Activated CD4-positive, alpha-beta memory T cell treated with anti-CD3 and anti-CD28 coated beads for 36 hours (primary cell): ENCODE measurements at regions not wholly inside any gene's neighbourhood (a gene's known extent, or its start where the extent isn't known, plus 50 kb on each side); places are given as distances from the start of the nearest gene placed in this dataset.

Experiments used
- CTCF ChIA-PET: fragments of 350-600 bp; sonication (Branson Sonifier 250); formaldehyde crosslinking; loops from one replicate; lab custom pipeline; 2021; ENCODE audit warnings: antibody characterized with exemption, inconsistent platforms; lab: Charles Lee
- POLR2A ChIA-PET: fragments of 350-600 bp; sonication (Branson Sonifier 250); formaldehyde crosslinking; loops from one replicate; lab custom pipeline; 2021; ENCODE audit warnings: antibody characterized with exemption; lab: Charles Lee
- DNase-seq: peaks from one replicate; pipeline ENCODE4 v3.0.0-alpha.2; 2020
- H3K27ac Mint-ChIP-seq: one replicate; pipeline ENCODE4 v1.8.0; 2021; ENCODE audit warnings: mixed read lengths
- H3K27me3 Mint-ChIP-seq: one replicate; pipeline ENCODE4 v1.8.0; 2021; ENCODE audit warnings: mixed read lengths
- H3K36me3 Mint-ChIP-seq: one replicate; pipeline ENCODE4 v1.8.0; 2021; ENCODE audit warnings: mixed read lengths
- H3K4me1 Mint-ChIP-seq: one replicate; pipeline ENCODE4 v1.8.0; 2021; ENCODE audit warnings: low read depth, mixed read lengths
- H3K4me3 Mint-ChIP-seq: one replicate; pipeline ENCODE4 v1.8.0; 2021; ENCODE audit warnings: mild to moderate bottlenecking, mixed read lengths
- H3K9me3 Mint-ChIP-seq: one replicate; pipeline ENCODE4 v1.8.0; 2021; ENCODE audit warnings: mixed read lengths
- intact Hi-C: fragments of 100-400 bp; cut with micrococcal nuclease; formaldehyde crosslinking; loops from one replicate; pipeline ENCODE4 v1.15.1; 2023

GRCh38 chr13:44068169-44068568, 188.5 kb downstream of the LACC1 start:
- no peak for DNase-seq
- Mint-ChIP-seq H3K27me3 (peaks cover 11% of the 10 kb centered on the region), H3K27ac (no peak overlapping the region), H3K4me3 (no peak overlapping the region), H3K9me3 (peaks cover 14% of the 10 kb centered on the region), H3K4me1 (no peaks in the 10 kb centered on the region), H3K36me3 (no peaks in the 10 kb centered on the region)
- POLR2A ChIA-PET: no interaction called here
- CTCF ChIA-PET: no interaction called here
- intact Hi-C loops: no loop called here

- ChIA-PET POLR2A (no interaction called here), CTCF (no interaction called here)
- Mint-ChIP-seq H3K4me1 (no peaks in the 10 kb centered on the region), H3K27ac (no peak overlapping the region), H3K9me3 (peaks cover 14% of the 10 kb centered on the region), H3K27me3 (peaks cover 11% of the 10 kb centered on the region), H3K4me3 (no peak overlapping the region), H3K36me3 (no peaks in the 10 kb centered on the region)
- DNase-seq: no peak
- intact Hi-C loops: no loop called here
Observed at GRCh38 chr13:44068737-44069136, 189.0 kb downstream of the LACC1 start.

GRCh38 chr13:44072536-44072935, 192.8 kb downstream of the LACC1 start:
- POLR2A ChIA-PET: no interaction called here
- intact Hi-C loops: no loop called here
- Mint-ChIP-seq H3K27me3 (peaks cover 5% of the 10 kb centered on the region), H3K4me1 (no peaks in the 10 kb centered on the region), H3K36me3 (no peaks in the 10 kb centered on the region), H3K27ac (no peak overlapping the region), H3K4me3 (no peak overlapping the region), H3K9me3 (peaks cover 14% of the 10 kb centered on the region)
- CTCF ChIA-PET: no interaction called here
- no peak for DNase-seq

GRCh38 chr13:44074611-44075010, 194.9 kb downstream of the LACC1 start:
- no peak for DNase-seq
- intact Hi-C loops: no loop called here
- POLR2A ChIA-PET: no interaction called here
- CTCF ChIA-PET: no interaction called here
- H3K4me3 Mint-ChIP-seq: no peak overlapping the region
- no peaks in the 10 kb centered on the region for H3K4me1 Mint-ChIP-seq
- H3K27ac Mint-ChIP-seq: no peak overlapping the region
- no peaks in the 10 kb centered on the region for H3K27me3 Mint-ChIP-seq
- peaks cover 14% of the 10 kb centered on the region for H3K9me3 Mint-ChIP-seq
- no peaks in the 10 kb centered on the region for H3K36me3 Mint-ChIP-seq

GRCh38 chr13:44075113-44075512, 195.4 kb downstream of the LACC1 start:
- DNase-seq: no peak
- Mint-ChIP-seq H3K36me3 (no peaks in the 10 kb centered on the region), H3K4me3 (no peak overlapping the region), H3K27ac (no peak overlapping the region), H3K4me1 (no peaks in the 10 kb centered on the region), H3K27me3 (no peaks in the 10 kb centered on the region), H3K9me3 (peaks cover 14% of the 10 kb centered on the region)
- ChIA-PET POLR2A (no interaction called here), CTCF (no interaction called here)
- intact Hi-C loops: no loop called here

- DNase-seq: no peak
- Mint-ChIP-seq H3K27ac (no peak overlapping the region), H3K4me3 (no peak overlapping the region), H3K4me1 (no peaks in the 10 kb centered on the region), H3K36me3 (no peaks in the 10 kb centered on the region), H3K27me3 (no peaks in the 10 kb centered on the region), H3K9me3 (peaks cover 7% of the 10 kb centered on the region)
- intact Hi-C loops: no loop called here
- POLR2A ChIA-PET: no interaction called here
- CTCF ChIA-PET: no interaction called here
Observed at GRCh38 chr13:44078806-44079376, 199.2 kb downstream of the LACC1 start.

DNA sequence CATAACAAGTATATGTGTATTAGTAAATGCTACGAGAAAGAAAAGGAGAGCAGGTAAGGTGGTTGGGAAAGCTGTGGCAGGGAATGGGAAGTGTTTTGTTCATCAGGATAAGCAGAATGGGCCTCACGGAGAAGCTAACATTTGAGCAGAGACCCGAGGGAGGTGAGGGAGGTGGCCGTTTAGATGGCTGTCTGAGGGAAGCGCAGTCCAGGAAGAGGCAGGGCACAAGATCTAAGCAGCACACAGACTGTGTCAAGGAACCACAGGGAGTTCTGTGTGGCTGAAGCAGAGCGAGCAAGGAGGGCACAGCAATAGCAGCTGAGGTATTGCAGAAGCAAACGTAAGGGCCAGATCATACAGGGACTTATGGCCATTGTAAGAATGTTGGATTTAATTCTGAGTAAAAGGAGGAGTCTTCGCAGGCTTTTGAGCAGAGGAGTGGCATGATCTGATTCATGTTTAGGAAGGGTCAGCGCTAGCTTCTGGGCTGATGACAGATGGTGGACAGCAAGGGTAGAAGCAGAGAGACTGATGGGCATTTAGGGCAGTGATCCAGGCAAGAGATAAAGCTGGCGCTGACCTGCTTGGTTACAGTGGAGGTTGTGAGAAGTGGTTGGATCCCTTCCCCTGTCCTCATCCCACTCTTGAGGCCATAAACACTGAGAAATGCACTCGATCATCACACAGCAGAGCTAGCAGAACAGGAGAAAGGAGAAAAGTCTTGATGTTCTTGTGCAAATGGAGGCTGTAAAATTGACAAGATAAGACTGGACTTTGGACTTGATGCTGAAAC, 199.9 kb downstream of the LACC1 start:
- intact Hi-C loops: no loop called here
- no peaks in the 10 kb centered on the region for H3K27me3 Mint-ChIP-seq
- no peaks in the 10 kb centered on the region for H3K36me3 Mint-ChIP-seq
- ChIA-PET CTCF (interaction anchor here (0.7 kb wide), 1 partner anchor 17 kb away, joined by 4 read pairs; no protein-coding TSS in a partner anchor), POLR2A (no interaction called here)
- no peak overlapping the region for H3K4me3 Mint-ChIP-seq
- no peaks in the 10 kb centered on the region for H3K4me1 Mint-ChIP-seq
- no peak overlapping the region for H3K27ac Mint-ChIP-seq
- H3K9me3 Mint-ChIP-seq: peaks cover 7% of the 10 kb centered on the region
- no peak for DNase-seq

- DNase-seq: no peak
- no peak overlapping the region for H3K27ac Mint-ChIP-seq
Observed at GRCh38 chr13:44084146-44084545, 204.4 kb downstream of the LACC1 start.

GRCh38 chr13:44086389-44086788, 206.7 kb downstream of the LACC1 start:
- CTCF ChIA-PET: no interaction called here
- DNase-seq: no peak
- Mint-ChIP-seq H3K9me3 (peaks cover 7% of the 10 kb centered on the region), H3K36me3 (no peaks in the 10 kb centered on the region), H3K4me1 (peaks cover 13% of the 10 kb centered on the region), H3K4me3 (no peak overlapping the region), H3K27me3 (peaks cover 13% of the 10 kb centered on the region), H3K27ac (no peak overlapping the region)
- intact Hi-C loops: no loop called here
- POLR2A ChIA-PET: no interaction called here

More at GRCh38 chr13:44084146-44084545, 204.4 kb downstream of the LACC1 start:
- Mint-ChIP-seq H3K9me3 (peaks cover 7% of the 10 kb centered on the region), H3K36me3 (no peaks in the 10 kb centered on the region), H3K4me3 (no peak overlapping the region), H3K27me3 (peaks cover 13% of the 10 kb centered on the region), H3K4me1 (peaks cover 8% of the 10 kb centered on the region)
- POLR2A ChIA-PET: no interaction called here
- intact Hi-C loops: no loop called here
- CTCF ChIA-PET: no interaction called here

DNA sequence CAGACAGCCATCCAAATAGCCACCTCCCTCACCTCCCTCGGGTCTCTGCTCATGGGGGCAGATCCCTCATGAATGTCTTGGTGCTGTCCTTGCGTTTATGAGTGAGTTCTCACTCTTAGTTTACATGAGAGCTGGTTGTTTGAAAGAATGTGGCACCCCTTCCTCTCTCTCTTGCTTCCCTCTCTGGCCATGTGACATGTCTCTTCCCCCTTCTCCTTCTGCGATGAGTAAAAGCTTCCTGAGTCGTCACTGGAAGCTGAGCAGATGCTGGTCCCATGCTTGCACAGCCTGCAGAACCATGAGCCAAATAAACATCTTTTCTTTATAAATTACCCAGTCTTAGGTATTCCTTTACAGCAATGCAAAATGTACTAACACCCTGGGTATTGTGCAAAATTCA, 208.7 kb downstream of the LACC1 start:
- H3K27ac Mint-ChIP-seq: no peak overlapping the region
- CTCF ChIA-PET: no interaction called here
- no peak for DNase-seq
- POLR2A ChIA-PET: no interaction called here
- intact Hi-C loops: no loop called here
- H3K4me3 Mint-ChIP-seq: no peak overlapping the region
- H3K9me3 Mint-ChIP-seq: no peaks in the 10 kb centered on the region
- peaks cover 13% of the 10 kb centered on the region for H3K4me1 Mint-ChIP-seq
- no peaks in the 10 kb centered on the region for H3K36me3 Mint-ChIP-seq
- peaks cover 13% of the 10 kb centered on the region for H3K27me3 Mint-ChIP-seq

- Mint-ChIP-seq H3K4me1 (peaks cover 13% of the 10 kb centered on the region), H3K27me3 (peaks cover 13% of the 10 kb centered on the region), H3K4me3 (no peak overlapping the region), H3K36me3 (no peaks in the 10 kb centered on the region), H3K27ac (no peak overlapping the region), H3K9me3 (no peaks in the 10 kb centered on the region)
- CTCF ChIA-PET: no interaction called here
- no peak for DNase-seq
- POLR2A ChIA-PET: no interaction called here
- intact Hi-C loops: no loop called here
Observed at GRCh38 chr13:44088991-44089413, 209.3 kb downstream of the LACC1 start.

DNA sequence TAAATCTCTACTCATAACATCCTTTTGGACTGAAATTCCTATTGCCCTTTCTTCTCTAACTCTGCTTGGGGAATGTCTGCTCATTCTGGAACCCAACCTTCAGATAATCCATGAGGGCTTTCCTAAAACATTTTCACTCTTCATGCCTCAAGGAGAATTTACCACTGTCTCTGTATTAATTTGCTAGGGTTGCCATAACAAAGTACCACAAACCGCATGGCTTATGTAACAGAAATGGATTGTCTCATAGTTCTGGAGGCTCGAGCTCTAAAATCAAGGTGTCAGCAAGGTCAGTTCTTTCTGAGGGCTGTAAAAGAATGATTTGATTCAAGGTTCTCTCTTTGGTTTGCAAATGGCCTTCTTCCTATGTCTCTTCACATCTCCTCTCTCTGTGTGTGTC, 209.7 kb downstream of the LACC1 start:
- Mint-ChIP-seq H3K4me3 (no peak overlapping the region), H3K27ac (no peak overlapping the region), H3K4me1 (peaks cover 13% of the 10 kb centered on the region), H3K9me3 (no peaks in the 10 kb centered on the region), H3K36me3 (no peaks in the 10 kb centered on the region), H3K27me3 (peaks cover 14% of the 10 kb centered on the region)
- CTCF ChIA-PET: no interaction called here
- intact Hi-C loops: no loop called here
- no peak for DNase-seq
- POLR2A ChIA-PET: no interaction called here
